ENCODE measurements at regions not wholly inside any gene's neighbourhood (a gene's known extent, or its start where the extent isn't known, plus 50 kb on each side); places are given as distances from the start of the nearest gene placed in this dataset.

GRCh38 chr6:23403460-23403859 is 722.6 kb upstream of the NRSN1 start:
- intact Hi-C loops (cut with DNase I), result no loop called here
- no peak overlapping the region for H3K27ac ChIP-seq
- no peak overlapping the region for H3K4me3 ChIP-seq
- H3K9me3 ChIP-seq (replicated peaks in 1 of 3), result no peaks in the 10 kb centered on the region
- TF ChIP-seq CTCF (IDR thresholded peaks at IDR 0.05) (no peak), POLR2A (IDR thresholded peaks at IDR 0.05) (no peak)
- WGBS, 4 donors, result 38 to 58% (median 44%) methylated on average over 5 of the region's 5 CpGs
- DNase-seq, result peak in 1 of 7 donors; percentile 57
- H3K27me3 ChIP-seq, result no peaks in the 10 kb centered on the region
- no peaks in the 10 kb centered on the region for H3K4me1 ChIP-seq (replicated peaks in 1 of 2)
- no peaks in the 10 kb centered on the region for H3K36me3 ChIP-seq (replicated peaks in 1 of 2)

- Histone ChIP-seq H3K36me3 (replicated peaks in 1 of 2) (no peaks in the 10 kb centered on the region), H3K4me3 (no peak overlapping the region), H3K27ac (no peak overlapping the region), H3K4me1 (replicated peaks in 1 of 2) (no peaks in the 10 kb centered on the region), H3K9me3 (replicated peaks in 1 of 3) (no peaks in the 10 kb centered on the region), H3K27me3 (no peaks in the 10 kb centered on the region)
- DNase-seq, result no peak
- intact Hi-C loops (cut with DNase I), result no loop called here
- no peak for TF ChIP-seq CTCF (IDR thresholded peaks at IDR 0.05)
- TF ChIP-seq POLR2A (IDR thresholded peaks at IDR 0.05), result no peak
- 61 to 81% (median 73%) methylated on average over 7 of the region's 7 CpGs for WGBS, 4 donors
Measured at GRCh38 chr6:23409531-23409930, 716.5 kb upstream of the NRSN1 start.

- H3K27me3 ChIP-seq, result no peaks in the 10 kb centered on the region
- intact Hi-C loops (cut with DNase I), result no loop called here
- no peak overlapping the region for H3K4me3 ChIP-seq
- TF ChIP-seq CTCF (IDR thresholded peaks at IDR 0.05) (no peak), POLR2A (IDR thresholded peaks at IDR 0.05) (no peak)
- 81 to 88% (median 83%) methylated on average over 8 of the region's 8 CpGs for WGBS, 4 donors
- H3K27ac ChIP-seq, result no peak overlapping the region
- no peaks in the 10 kb centered on the region for H3K4me1 ChIP-seq (replicated peaks in 1 of 2)
- no peaks in the 10 kb centered on the region for H3K36me3 ChIP-seq (replicated peaks in 1 of 2)
- no peaks in the 10 kb centered on the region for H3K9me3 ChIP-seq (replicated peaks in 1 of 3)
- no peak for DNase-seq
Measured at GRCh38 chr6:23410439-23410838, 715.6 kb upstream of the NRSN1 start.

- intact Hi-C loops (cut with DNase I), result no loop called here
- Histone ChIP-seq H3K36me3 (replicated peaks in 1 of 2) (no peaks in the 10 kb centered on the region), H3K4me1 (replicated peaks in 1 of 2) (no peaks in the 10 kb centered on the region), H3K9me3 (replicated peaks in 1 of 3) (no peaks in the 10 kb centered on the region), H3K27me3 (no peaks in the 10 kb centered on the region), H3K4me3 (no peak overlapping the region), H3K27ac (no peak overlapping the region)
- DNase-seq, result no peak
- TF ChIP-seq CTCF (IDR thresholded peaks at IDR 0.05) (no peak), POLR2A (IDR thresholded peaks at IDR 0.05) (no peak)
Measured at GRCh38 chr6:23412770-23413169, 713.2 kb upstream of the NRSN1 start.
